Kidney (tissue), 13 donors: ENCODE measurements at regions not wholly inside any gene's neighbourhood (a gene's known extent, or its start where the extent isn't known, plus 50 kb on each side); places are given as distances from the start of the nearest gene placed in this dataset.

Experiments
- DNase-seq, 5 donors: peaks; one replicate each; pipeline ENCODE4 v3.0.0-alpha.2; 2013 to 2020
- FAIRE-seq: peaks from 2 replicates; lab custom pipeline; 2012; peaks lifted over from hg19 to GRCh38; lab: Jason Lieb, UNC
- H3K27ac ChIP-seq, 2 donors: one replicate each; pipeline ENCODE4 v1.7.0; 2013; ENCODE audit warnings: low read depth in 2 of 2, low read length in 2 of 2, inconsistent platforms in 1 of 2
- H3K27me3 ChIP-seq: one replicate; pipeline ENCODE4 v1.7.1; 2013; ENCODE audit warnings: low read length, inconsistent platforms; ENCODE audit not compliant: control insufficient read depth, insufficient read depth
- H3K36me3 ChIP-seq, 3 donors: one replicate each; pipeline versions ENCODE4 v1.7.0 to v1.7.1; 2013; ENCODE audit warnings: low read length in 3 of 3, control low read depth in 1 of 3, inconsistent platforms in 1 of 3; ENCODE audit not compliant: insufficient read depth in 3 of 3, control insufficient read depth in 2 of 3
- H3K4me1 ChIP-seq, 3 donors: one replicate each; pipeline versions ENCODE4 v1.7.0 to v1.7.1; 2013; ENCODE audit warnings: low read length in 3 of 3, inconsistent platforms in 1 of 3, low read depth in 1 of 3; ENCODE audit not compliant: control insufficient read depth in 2 of 3, insufficient read depth in 2 of 3
- H3K4me3 ChIP-seq, 3 donors: one replicate each; pipeline versions ENCODE4 v1.7.0 to v1.8.1; 2013; ENCODE audit warnings: low read length in 3 of 3, control low read depth in 1 of 3, inconsistent platforms in 1 of 3
- H3K9ac ChIP-seq, 3 donors: one replicate each; pipeline versions ENCODE4 v1.7.0 to v1.7.1; 2013; ENCODE audit warnings: low read length in 3 of 3, control low read depth in 1 of 3, inconsistent platforms in 1 of 3
- H3K9me3 ChIP-seq, 3 donors: one replicate each; pipeline versions ENCODE4 v1.7.0 to v1.7.1; 2013; ENCODE audit warnings: low read length in 3 of 3, control low read depth in 1 of 3, inconsistent platforms in 1 of 3; ENCODE audit not compliant: control insufficient read depth in 2 of 3, insufficient read depth in 1 of 3
- CTCF ChIP-seq: IDR thresholded peaks from 3 replicates; pipeline ENCODE4 v1.5.1; 2012; ENCODE audit warnings: mild to moderate bottlenecking, moderate library complexity, borderline replicate concordance; ENCODE audit not compliant: insufficient read depth; ENCODE audit errors: extremely low read depth
- intact Hi-C: fragments of 100-400 bp; cut with DNase I; formaldehyde crosslinking; loops from one replicate; pipeline ENCODE4 v1.11.1; 2022
- donor health status: control.
- donor health status: control.
- donor health status: control.
- donor health status: control.
- donor health status: control.
- donor health status: DM: yes; HTN: yes; CAD: no.
- donor health status: Normal renal cell carcinoma (clear cell type).

GRCh38 chr13:105334211-105334610, 1201.3 kb downstream of the EFNB2 start:
- Histone ChIP-seq H3K4me1 (no peaks in the 10 kb centered on the region), H3K9me3 (no peaks in the 10 kb centered on the region), H3K36me3 (no peaks in the 10 kb centered on the region), H3K9ac (no peak overlapping the region), H3K27me3 (no peaks in the 10 kb centered on the region), H3K27ac (no peak overlapping the region), H3K4me3 (no peak overlapping the region)
- DNase-seq (peak in 1 of 5 donors; percentile 23), FAIRE-seq (no peak)
- intact Hi-C loops, result no loop called here
- no peak for TF ChIP-seq CTCF

GRCh38 chr13:105333416-105333815, 1202.0 kb downstream of the EFNB2 start:
- TF ChIP-seq CTCF, result no peak
- H3K27me3 ChIP-seq, result no peaks in the 10 kb centered on the region
- DNase-seq, result no peak
- FAIRE-seq, result no peak
- H3K4me3 ChIP-seq, result no peak overlapping the region
- no peak overlapping the region for H3K27ac ChIP-seq
- no peaks in the 10 kb centered on the region for H3K4me1 ChIP-seq
- H3K36me3 ChIP-seq, result no peaks in the 10 kb centered on the region
- no peaks in the 10 kb centered on the region for H3K9me3 ChIP-seq
- H3K9ac ChIP-seq, result no peak overlapping the region
- intact Hi-C loops, result no loop called here

GRCh38 chr13:105329359-105329758, 1206.1 kb downstream of the EFNB2 start:
- Histone ChIP-seq H3K9me3 (no peaks in the 10 kb centered on the region), H3K36me3 (no peaks in the 10 kb centered on the region), H3K9ac (no peak overlapping the region), H3K27me3 (no peaks in the 10 kb centered on the region), H3K4me3 (no peak overlapping the region), H3K4me1 (no peaks in the 10 kb centered on the region), H3K27ac (no peak overlapping the region)
- FAIRE-seq, result no peak
- no peak for DNase-seq
- no peak for TF ChIP-seq CTCF
- intact Hi-C loops, result no loop called here

- intact Hi-C loops, result no loop called here
- FAIRE-seq, result no peak
- H3K27ac ChIP-seq, result no peak overlapping the region
These were observed 1207.2 kb downstream of the EFNB2 start for GRCh38 chr13:105328212-105328611.

More at GRCh38 chr13:105328212-105328611, 1207.2 kb downstream of the EFNB2 start:
- no peak for DNase-seq
- Histone ChIP-seq H3K4me1 (no peaks in the 10 kb centered on the region), H3K4me3 (no peak overlapping the region), H3K36me3 (no peaks in the 10 kb centered on the region), H3K9ac (no peak overlapping the region), H3K27me3 (no peaks in the 10 kb centered on the region), H3K9me3 (no peaks in the 10 kb centered on the region)
- no peak for TF ChIP-seq CTCF
